ENCODE measurements at regions not wholly inside any gene's neighbourhood (a gene's known extent, or its start where the extent isn't known, plus 50 kb on each side); places are given as distances from the start of the nearest gene placed in this dataset.

DNA sequence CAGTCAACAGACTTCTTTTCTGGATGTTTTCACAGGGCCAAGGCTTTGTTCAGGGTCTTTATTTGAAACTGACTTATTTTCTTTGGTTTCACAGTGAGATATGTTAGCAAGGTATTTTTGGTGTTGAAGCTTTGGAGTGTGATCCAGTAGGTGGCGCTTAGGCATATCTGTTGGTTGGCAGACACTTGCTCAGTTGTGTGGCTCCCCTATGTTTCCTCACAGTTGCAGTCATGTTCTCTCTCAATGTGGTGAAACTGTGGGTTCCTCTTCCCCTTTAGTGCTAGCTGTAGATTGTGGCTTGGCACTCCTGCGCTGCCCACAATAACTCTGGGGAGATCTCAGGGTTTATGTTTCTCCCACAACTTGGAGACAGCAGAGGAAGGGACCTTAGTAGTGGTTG lies 460.8 kb downstream of the SLITRK2 start:
- H3K4me1 ChIP-seq (replicated peaks in 1 of 4; ENCODE audit: control insufficient read depth in 3 of 4, insufficient read depth in 4 of 4, low read length in 3 of 4), result no peaks in the 10 kb centered on the region
- no peaks in the 10 kb centered on the region for H3K79me1 ChIP-seq (ENCODE audit: low read depth, low read length)
- WGBS, 2 experiments (ENCODE audit: extremely low coverage in 1 of 2, insufficient coverage in 1 of 2, insufficient read length in 1 of 2, insufficient replicate concordance in 2 of 2, low coverage in 1 of 2, low lambda C conversion rate in 2 of 2, missing lambda C conversion rate in 1 of 2), result 33% methylated on average over 2 of the region's 2 CpGs; no CpG with 5 or more reads in 1 of the 2 experiments
- H2AFZ ChIP-seq (ENCODE audit: low read length), result no peak overlapping the region
- H3K18ac ChIP-seq (ENCODE audit: extremely low read depth, low read length), result no peak overlapping the region
- TF ChIP-seq POLR2AphosphoS5 (IDR thresholded peaks at IDR 0.05; ENCODE audit: low read depth, low read length) (no peak), RAD21 (IDR thresholded peaks at IDR 0.05 in 1 of 2, conservative IDR thresholded peaks at IDR 0.05 in 1 of 2; ENCODE audit: low read depth in 2 of 2, low read length in 2 of 2) (peak; percentile 61 to 68), EZH2 (IDR thresholded peaks at IDR 0.05; ENCODE audit: low read depth, low read length, severe bottlenecking) (no peak), CHD1 (IDR thresholded peaks at IDR 0.05; ENCODE audit: low read depth, low read length) (no peak), HDAC6 (IDR thresholded peaks at IDR 0.05; ENCODE audit: low read depth, low read length) (no peak)
- TF ChIP-seq, protein P1, sequence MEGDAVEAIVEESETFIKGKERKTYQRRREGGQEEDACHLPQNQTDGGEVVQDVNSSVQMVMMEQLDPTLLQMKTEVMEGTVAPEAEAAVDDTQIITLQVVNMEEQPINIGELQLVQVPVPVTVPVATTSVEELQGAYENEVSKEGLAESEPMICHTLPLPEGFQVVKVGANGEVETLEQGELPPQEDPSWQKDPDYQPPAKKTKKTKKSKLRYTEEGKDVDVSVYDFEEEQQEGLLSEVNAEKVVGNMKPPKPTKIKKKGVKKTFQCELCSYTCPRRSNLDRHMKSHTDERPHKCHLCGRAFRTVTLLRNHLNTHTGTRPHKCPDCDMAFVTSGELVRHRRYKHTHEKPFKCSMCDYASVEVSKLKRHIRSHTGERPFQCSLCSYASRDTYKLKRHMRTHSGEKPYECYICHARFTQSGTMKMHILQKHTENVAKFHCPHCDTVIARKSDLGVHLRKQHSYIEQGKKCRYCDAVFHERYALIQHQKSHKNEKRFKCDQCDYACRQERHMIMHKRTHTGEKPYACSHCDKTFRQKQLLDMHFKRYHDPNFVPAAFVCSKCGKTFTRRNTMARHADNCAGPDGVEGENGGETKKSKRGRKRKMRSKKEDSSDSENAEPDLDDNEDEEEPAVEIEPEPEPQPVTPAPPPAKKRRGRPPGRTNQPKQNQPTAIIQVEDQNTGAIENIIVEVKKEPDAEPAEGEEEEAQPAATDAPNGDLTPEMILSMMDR (IDR thresholded peaks at IDR 0.05; ENCODE audit: control extremely low read depth in 1 of 3, insufficient read depth in 1 of 3, low read depth in 1 of 3, low read length in 3 of 3), result peak in 2 of 3 experiments; percentile 39 to 47; a peak in 2 of 4 replicates
- H2BK12ac ChIP-seq (ENCODE audit: low read depth, low read length), result no peak overlapping the region
- no peak overlapping the region for H3K27ac ChIP-seq (ENCODE audit: low read depth, low read length)
- no peak overlapping the region for H3K9ac ChIP-seq (replicated peaks in 1 of 4; ENCODE audit: extremely low read depth in 1 of 4, low read depth in 3 of 4, low read length in 3 of 4)
- no peak overlapping the region for H3K56ac ChIP-seq (replicated peaks; ENCODE audit: insufficient read length, low read depth, low read length)
- H2BK5ac ChIP-seq (ENCODE audit: low read depth, low read length), result no peak overlapping the region
- no peaks in the 10 kb centered on the region for H3K9me3 ChIP-seq (ENCODE audit: insufficient read depth in 2 of 2, low read depth in 1 of 2, low read length in 1 of 2)
- CTCF ChIA-PET (ENCODE audit: partially characterized antibody), result interaction anchor here (1.0 to 1.7 kb wide), 3 partner anchors 10 to 176 kb away, joined by 3 read pairs; no protein-coding TSS in a partner anchor
- H3K79me2 ChIP-seq (ENCODE audit: control insufficient read depth in 1 of 2, insufficient read depth in 2 of 2, low read length in 2 of 2), result no peaks in the 10 kb centered on the region
- no peaks in the 10 kb centered on the region for H3K23me2 ChIP-seq (ENCODE audit: low read depth, low read length)
- H4K8ac ChIP-seq (ENCODE audit: extremely low read depth, insufficient read depth, low read length), result no peak overlapping the region
- H2AK5ac ChIP-seq (ENCODE audit: low read depth, low read length), result no peak overlapping the region
- H3K4me2 ChIP-seq (ENCODE audit: insufficient read depth in 1 of 2, low read depth in 2 of 2, low read length in 2 of 2), result no peak overlapping the region
- no peak overlapping the region for H3K23ac ChIP-seq (ENCODE audit: insufficient read length)
- H4K91ac ChIP-seq (replicated peaks; ENCODE audit: insufficient read length, low read length), result no peak overlapping the region
- POLR2A ChIA-PET (ENCODE audit: partially characterized antibody), result no interaction called here
- DNase-seq (ENCODE audit: low read depth in 1 of 2, low spot score in 2 of 2) (no peak), FAIRE-seq (peak; percentile 95)
- H2BK15ac ChIP-seq (ENCODE audit: low read length), result no peak overlapping the region
- H4K20me1 ChIP-seq (replicated peaks in 1 of 2; ENCODE audit: control insufficient read depth in 1 of 2, insufficient read depth in 2 of 2, low read length in 2 of 2), result no peaks in the 10 kb centered on the region
- no peak overlapping the region for H4K5ac ChIP-seq (ENCODE audit: insufficient read length, low read depth, low read length)
- H2BK120ac ChIP-seq (replicated peaks; ENCODE audit: low read depth, low read length), result no peak overlapping the region
- no peak overlapping the region for H3K14ac ChIP-seq (ENCODE audit: insufficient read length)
- no peaks in the 10 kb centered on the region for H3K27me3 ChIP-seq (replicated peaks in 1 of 4; ENCODE audit: control insufficient read depth in 3 of 4, extremely low read depth in 1 of 4, insufficient read depth in 3 of 4, low read length in 3 of 4)
- H3K4me3 ChIP-seq (ENCODE audit: extremely low read depth in 1 of 4, insufficient read depth in 2 of 4, low read depth in 3 of 4, low read length in 4 of 4), result no peak overlapping the region
- no peaks in the 10 kb centered on the region for H3K36me3 ChIP-seq (ENCODE audit: control insufficient read depth in 2 of 4, insufficient read depth in 4 of 4, low read length in 3 of 4)
- H3K4ac ChIP-seq (replicated peaks; ENCODE audit: insufficient read length, low read depth, low read length), result no peak overlapping the region
- no peak overlapping the region for H2BK20ac ChIP-seq (ENCODE audit: low read length)
